Natural killer cell treated with Interleukin-12 subunit alpha and Interleukin-12 subunit beta and Interleukin-15 and Interleukin-18, amount 100 ng/mL, for 72 hours (primary cell): ENCODE measurements at regions not wholly inside any gene's neighbourhood (a gene's known extent, or its start where the extent isn't known, plus 50 kb on each side); places are given as distances from the start of the nearest gene placed in this dataset.

ENCODE experiments used
- ATAC-seq, 2 donors: fragments of 150-1000 bp; cut with Tn5 transposase in 1 of 2; sonication (Bioruptor Pico), chemical (Tn5 transposase) in 1 of 2; 2 replicates each; pipeline ENCODE4 v1.10.0; 2021
- DNase-seq: peaks from one replicate; pipeline ENCODE4 v3.0.0; 2022; ENCODE audit warnings: low spot score
- H3K27ac Mint-ChIP-seq, 2 donors: 1 replicate in 1 of 2; 2 replicates in 1 of 2; pipeline ENCODE4 v1.8.0; 2022; ENCODE audit warnings: mixed read lengths in 2 of 2, mild to moderate bottlenecking in 1 of 2, moderate library complexity in 1 of 2
- H3K27me3 Mint-ChIP-seq, 2 donors: 1 replicate in 1 of 2; 2 replicates in 1 of 2; pipeline ENCODE4 v1.8.0; 2022; ENCODE audit warnings: mixed read lengths in 2 of 2
- H3K36me3 Mint-ChIP-seq: one replicate; pipeline ENCODE4 v1.8.0; 2022; ENCODE audit warnings: mixed read lengths
- H3K4me1 Mint-ChIP-seq, 2 donors: 1 replicate in 1 of 2; 2 replicates in 1 of 2; pipeline ENCODE4 v1.8.0; 2022; ENCODE audit warnings: low read depth in 2 of 2, mixed read lengths in 2 of 2, mild to moderate bottlenecking in 1 of 2
- H3K4me3 Mint-ChIP-seq: one replicate; pipeline ENCODE4 v1.8.0; 2022; ENCODE audit warnings: mixed read lengths
- H3K9me3 Mint-ChIP-seq: 2 replicates; pipeline ENCODE4 v1.8.0; 2022; ENCODE audit warnings: mixed read lengths

- Mint-ChIP-seq H3K27me3 (no peaks in the 10 kb centered on the region), H3K4me1 (no peaks in the 10 kb centered on the region), H3K9me3 (peaks cover 3% of the 10 kb centered on the region), H3K4me3 (no peak overlapping the region), H3K27ac (no peak overlapping the region), H3K36me3 (no peaks in the 10 kb centered on the region)
- DNase-seq (no peak), ATAC-seq (no peak)
These were observed 255.2 kb upstream of the ZC3H12C start for GRCh38 chr11:109838026-109838425.

GRCh38 chr11:109845437-109845836, 247.8 kb upstream of the ZC3H12C start:
- no peaks in the 10 kb centered on the region for H3K4me1 Mint-ChIP-seq
- DNase-seq (no peak), ATAC-seq (no peak)
- no peak overlapping the region for H3K4me3 Mint-ChIP-seq
- H3K36me3 Mint-ChIP-seq = no peaks in the 10 kb centered on the region
- H3K9me3 Mint-ChIP-seq = peaks cover 4% of the 10 kb centered on the region
- H3K27ac Mint-ChIP-seq = no peak overlapping the region
- peaks cover 2 to 7% of the 10 kb centered on the region in 2 donors for H3K27me3 Mint-ChIP-seq

- no peak for ATAC-seq
- H3K36me3 Mint-ChIP-seq = no peaks in the 10 kb centered on the region
- H3K27ac Mint-ChIP-seq = no peak overlapping the region
- no peak overlapping the region for H3K4me3 Mint-ChIP-seq
- peaks cover 4% of the 10 kb centered on the region for H3K9me3 Mint-ChIP-seq
- H3K4me1 Mint-ChIP-seq = no peaks in the 10 kb centered on the region
- H3K27me3 Mint-ChIP-seq = peaks cover 2 to 7% of the 10 kb centered on the region in 2 donors
- no peak for DNase-seq
These were observed 245.6 kb upstream of the ZC3H12C start for GRCh38 chr11:109847621-109848020.

- no peak overlapping the region for H3K4me3 Mint-ChIP-seq
- H3K36me3 Mint-ChIP-seq = no peaks in the 10 kb centered on the region
- H3K4me1 Mint-ChIP-seq = no peaks in the 10 kb centered on the region
- peaks cover 4% of the 10 kb centered on the region for H3K9me3 Mint-ChIP-seq
- ATAC-seq (no peak), DNase-seq (no peak)
- H3K27me3 Mint-ChIP-seq = peaks cover 2 to 7% of the 10 kb centered on the region in 2 donors
- H3K27ac Mint-ChIP-seq = no peak overlapping the region
These were observed 244.1 kb upstream of the ZC3H12C start for GRCh38 chr11:109849051-109849450.

- Mint-ChIP-seq H3K27ac (no peak overlapping the region), H3K4me3 (no peak overlapping the region), H3K36me3 (no peaks in the 10 kb centered on the region), H3K4me1 (no peaks in the 10 kb centered on the region), H3K9me3 (no peaks in the 10 kb centered on the region), H3K27me3 (peaks cover 0 to 3% of the 10 kb centered on the region in 2 donors)
- no peak for ATAC-seq
- no peak for DNase-seq
These were observed 243.2 kb upstream of the ZC3H12C start for GRCh38 chr11:109849946-109850345.

GRCh38 chr11:109851780-109852390, 241.3 kb upstream of the ZC3H12C start:
- Mint-ChIP-seq H3K36me3 (no peaks in the 10 kb centered on the region), H3K9me3 (no peaks in the 10 kb centered on the region), H3K27ac (no peak overlapping the region), H3K4me3 (no peak overlapping the region), H3K27me3 (no peaks in the 10 kb centered on the region), H3K4me1 (no peaks in the 10 kb centered on the region)
- ATAC-seq = no peak
- DNase-seq = no peak

GRCh38 chr11:109853156-109853776, 239.9 kb upstream of the ZC3H12C start:
- no peak overlapping the region for H3K4me3 Mint-ChIP-seq
- no peaks in the 10 kb centered on the region for H3K27me3 Mint-ChIP-seq
- H3K36me3 Mint-ChIP-seq = no peaks in the 10 kb centered on the region
- DNase-seq = no peak
- ATAC-seq = no peak
- no peaks in the 10 kb centered on the region for H3K4me1 Mint-ChIP-seq
- no peaks in the 10 kb centered on the region for H3K9me3 Mint-ChIP-seq
- no peak overlapping the region for H3K27ac Mint-ChIP-seq

- Mint-ChIP-seq H3K27me3 (no peaks in the 10 kb centered on the region), H3K36me3 (no peaks in the 10 kb centered on the region), H3K4me1 (no peaks in the 10 kb centered on the region), H3K9me3 (no peaks in the 10 kb centered on the region), H3K4me3 (no peak overlapping the region), H3K27ac (no peak overlapping the region)
- DNase-seq (no peak), ATAC-seq (no peak)
These were observed 238.5 kb upstream of the ZC3H12C start for GRCh38 chr11:109854731-109855130.

GRCh38 chr11:109856928-109857327, 236.3 kb upstream of the ZC3H12C start:
- Mint-ChIP-seq H3K27me3 (no peaks in the 10 kb centered on the region), H3K4me1 (no peaks in the 10 kb centered on the region), H3K4me3 (no peak overlapping the region), H3K9me3 (no peaks in the 10 kb centered on the region), H3K36me3 (no peaks in the 10 kb centered on the region), H3K27ac (no peak overlapping the region)
- no peak for ATAC-seq
- DNase-seq = no peak

GRCh38 chr11:109857637-109858036, 235.6 kb upstream of the ZC3H12C start:
- H3K4me1 Mint-ChIP-seq = no peaks in the 10 kb centered on the region
- DNase-seq (no peak), ATAC-seq (no peak)
- no peak overlapping the region for H3K4me3 Mint-ChIP-seq
- H3K36me3 Mint-ChIP-seq = no peaks in the 10 kb centered on the region
- no peaks in the 10 kb centered on the region for H3K9me3 Mint-ChIP-seq
- no peaks in the 10 kb centered on the region for H3K27me3 Mint-ChIP-seq
- no peak overlapping the region for H3K27ac Mint-ChIP-seq

GRCh38 chr11:109858152-109858551, 235.0 kb upstream of the ZC3H12C start:
- no peak for ATAC-seq
- no peaks in the 10 kb centered on the region for H3K36me3 Mint-ChIP-seq
- H3K4me3 Mint-ChIP-seq = no peak overlapping the region

GRCh38 chr11:109859045-109859724, 234.0 kb upstream of the ZC3H12C start:
- no peak overlapping the region for H3K4me3 Mint-ChIP-seq
- H3K4me1 Mint-ChIP-seq = no peaks in the 10 kb centered on the region
- H3K27ac Mint-ChIP-seq = no peak overlapping the region
- no peak for DNase-seq
- H3K27me3 Mint-ChIP-seq = no peaks in the 10 kb centered on the region
- ATAC-seq = no peak
- no peaks in the 10 kb centered on the region for H3K36me3 Mint-ChIP-seq
- H3K9me3 Mint-ChIP-seq = no peaks in the 10 kb centered on the region

More at GRCh38 chr11:109858152-109858551, 235.0 kb upstream of the ZC3H12C start:
- Mint-ChIP-seq H3K9me3 (no peaks in the 10 kb centered on the region), H3K27ac (no peak overlapping the region), H3K27me3 (no peaks in the 10 kb centered on the region), H3K4me1 (no peaks in the 10 kb centered on the region)
- DNase-seq = no peak

- H3K36me3 Mint-ChIP-seq = no peaks in the 10 kb centered on the region
- H3K9me3 Mint-ChIP-seq = peaks cover 4% of the 10 kb centered on the region
- ATAC-seq (no peak), DNase-seq (no peak)
- H3K4me3 Mint-ChIP-seq = no peak overlapping the region
- no peak overlapping the region for H3K27ac Mint-ChIP-seq
- no peaks in the 10 kb centered on the region for H3K27me3 Mint-ChIP-seq
- H3K4me1 Mint-ChIP-seq = no peaks in the 10 kb centered on the region
These were observed 230.4 kb upstream of the ZC3H12C start for GRCh38 chr11:109862835-109863234.

GRCh38 chr11:109864151-109864661, 229.0 kb upstream of the ZC3H12C start:
- DNase-seq (no peak), ATAC-seq (no peak)
- Mint-ChIP-seq H3K9me3 (peaks cover 9% of the 10 kb centered on the region), H3K27me3 (no peaks in the 10 kb centered on the region), H3K4me3 (no peak overlapping the region), H3K27ac (no peak overlapping the region), H3K4me1 (no peaks in the 10 kb centered on the region), H3K36me3 (no peaks in the 10 kb centered on the region)
